Keratinocyte (primary cell): ENCODE measurements at regions not wholly inside any gene's neighbourhood (a gene's known extent, or its start where the extent isn't known, plus 50 kb on each side); places are given as distances from the start of the nearest gene placed in this dataset.

Source experiments
- DNase-seq: peaks from one replicate; pipeline ENCODE4 v3.0.0-alpha.2; 2011; ENCODE audit warnings: low read depth, missing footprints, low spot score
- FAIRE-seq: peaks from 2 replicates; lab custom pipeline; 2011; peaks lifted over from hg19 to GRCh38; lab: Jason Lieb, UNC
- H2AFZ ChIP-seq: 2 replicates; pipeline ENCODE4 v1.6.0; 2012; ENCODE audit warnings: low read length, control low read depth, inconsistent platforms; ENCODE audit not compliant: control insufficient read depth
- H3K27ac ChIP-seq: 2 replicates; pipeline ENCODE4 v1.5.1; 2011; ENCODE audit warnings: low read length; ENCODE audit not compliant: control insufficient read depth, insufficient read depth
- H3K27me3 ChIP-seq: 3 replicates; pipeline ENCODE4 v1.6.0; 2011; ENCODE audit warnings: low read length; ENCODE audit not compliant: control insufficient read depth, insufficient read depth; ENCODE audit errors: extremely low read depth
- H3K36me3 ChIP-seq, 2 experiments: 2 replicates in 1 of 2; 3 replicates in 1 of 2; pipeline ENCODE4 v1.5.1; 2011; ENCODE audit warnings: low read length in 2 of 2, mild to moderate bottlenecking in 1 of 2; ENCODE audit not compliant: control insufficient read depth in 2 of 2, insufficient read depth in 2 of 2; ENCODE audit errors: extremely low read depth in 1 of 2
- H3K4me1 ChIP-seq: 3 replicates; pipeline ENCODE4 v1.5.1; 2011; ENCODE audit warnings: low read length; ENCODE audit not compliant: control insufficient read depth, insufficient read depth; ENCODE audit errors: extremely low read depth
- H3K4me2 ChIP-seq: 3 replicates; pipeline ENCODE4 v1.6.0; 2011; ENCODE audit warnings: low read depth, low read length; ENCODE audit not compliant: control insufficient read depth, insufficient read depth; ENCODE audit errors: extremely low read depth
- H3K4me3 ChIP-seq, 3 experiments: fragments of 200-600 bp in 1 of 3; sonication (generic) in 1 of 3; 2 replicates in 2 of 3; 3 replicates in 1 of 3; pipeline ENCODE4 v1.5.1; 2011 to 2016; ENCODE audit warnings: low read length in 3 of 3, mild to moderate bottlenecking in 3 of 3, control low read depth in 2 of 3, inconsistent platforms in 1 of 3, low read depth in 1 of 3, mixed read lengths in 1 of 3, mixed run types in 1 of 3, moderate library complexity in 1 of 3; ENCODE audit not compliant: control insufficient read depth in 2 of 3, insufficient read depth in 2 of 3; ENCODE audit errors: extremely low read depth in 1 of 3
- H3K79me2 ChIP-seq: 2 replicates; pipeline ENCODE4 v1.6.0; 2012; ENCODE audit warnings: low read length; ENCODE audit not compliant: control insufficient read depth, insufficient read depth
- H3K9ac ChIP-seq: 3 replicates; pipeline ENCODE4 v1.6.0; 2011; ENCODE audit warnings: low read length; ENCODE audit not compliant: control insufficient read depth, insufficient read depth; ENCODE audit errors: extremely low read depth
- H3K9me1 ChIP-seq: 3 replicates; pipeline ENCODE4 v1.6.0; 2011; ENCODE audit warnings: low read length; ENCODE audit not compliant: control insufficient read depth, insufficient read depth; ENCODE audit errors: extremely low read depth
- H3K9me3 ChIP-seq: 2 replicates; pipeline ENCODE4 v1.5.1; 2012; ENCODE audit warnings: low read depth, low read length; ENCODE audit not compliant: control insufficient read depth
- H4K20me1 ChIP-seq: 3 replicates; pipeline ENCODE4 v1.6.0; 2011; ENCODE audit warnings: low read length; ENCODE audit not compliant: control insufficient read depth, insufficient read depth; ENCODE audit errors: extremely low read depth
- EZH2 ChIP-seq: IDR thresholded peaks from one replicate; pipeline ENCODE4 v1.6.1; 2012; ENCODE audit warnings: inconsistent platforms, mild to moderate bottlenecking, low read length, moderate library complexity
- dilution Hi-C: fragments of 300-500 bp; cut with MboI; formaldehyde crosslinking; loops from one replicate; pipeline ENCODE4 v1.7.0; 2020; ENCODE audit warnings: low sequenced_read_pairs; ENCODE audit not compliant: extremely low pct_ligation_motif_present
- TF ChIP-seq, protein P1 (sequence below), 3 experiments: IDR thresholded peaks in 1 of 3; conservative IDR thresholded peaks in 1 of 3; optimal IDR thresholded peaks in 1 of 3; 2 replicates in 2 of 3; 3 replicates in 1 of 3; pipeline versions ENCODE3 to v1.5.1; 2011; ENCODE audit warnings: low read length in 3 of 3, mild to moderate bottlenecking in 3 of 3, moderate library complexity in 2 of 3, control low read depth in 1 of 3, inconsistent platforms in 1 of 3; ENCODE audit not compliant: insufficient read depth in 2 of 3; ENCODE audit errors: extremely low read depth in 1 of 3

DNA sequence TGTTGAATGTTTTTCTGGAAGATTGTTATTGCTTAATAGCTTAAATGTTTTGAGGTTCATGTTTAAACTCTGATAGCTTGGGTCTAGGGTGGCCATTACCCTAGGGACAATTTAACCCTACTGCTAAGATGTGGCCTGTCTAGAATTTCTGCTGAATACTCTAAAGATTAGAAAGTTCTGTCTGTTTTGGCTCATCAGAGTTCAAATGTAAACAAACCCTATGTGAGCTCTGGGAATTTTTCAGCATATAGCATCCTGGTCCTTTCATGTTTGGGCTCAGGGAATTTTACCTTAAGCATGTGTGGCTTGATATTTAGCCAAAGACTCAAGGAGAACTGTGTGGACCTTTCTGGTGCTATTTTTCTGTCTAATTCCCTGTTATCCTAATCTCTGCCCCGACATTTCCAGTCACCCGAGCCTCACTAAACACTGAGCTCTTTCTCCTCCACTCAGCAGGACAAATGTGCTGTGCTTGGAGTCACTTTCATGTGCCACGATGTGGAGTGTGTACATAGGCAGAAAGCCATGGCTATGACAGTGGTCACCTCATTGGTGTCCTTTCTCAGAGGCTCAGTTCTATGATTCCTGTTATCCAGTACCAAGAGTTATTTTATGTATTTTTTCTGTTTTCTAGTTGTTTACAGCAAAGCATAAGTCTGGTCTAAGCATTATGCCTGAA lies 492.5 kb upstream of the SPHKAP start:
- dilution Hi-C loops = no loop called here
- H3K4me2 ChIP-seq = no peak overlapping the region
- H3K9ac ChIP-seq = no peak overlapping the region

DNA sequence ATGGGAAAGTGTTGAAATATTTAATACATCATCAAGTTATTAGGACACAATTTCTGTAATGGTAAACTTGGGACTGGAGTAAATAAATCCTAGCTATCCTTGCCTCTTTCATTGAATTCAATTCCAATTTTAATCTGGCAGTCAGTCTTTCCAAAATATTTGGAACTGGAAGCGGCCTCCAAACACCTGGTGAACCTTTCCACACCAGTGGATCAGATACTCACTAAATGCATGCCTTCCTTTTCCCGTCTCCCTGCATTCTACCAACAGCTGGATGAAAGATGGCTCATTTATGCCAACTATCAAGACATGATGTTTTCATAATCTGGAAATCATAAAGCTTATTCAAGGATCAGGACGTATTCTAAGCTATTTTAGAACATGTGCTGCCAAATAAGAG lies 488.2 kb upstream of the SPHKAP start:
- Histone ChIP-seq H4K20me1 (no peaks in the 10 kb centered on the region), H3K27ac (no peak overlapping the region), H3K27me3 (no peaks in the 10 kb centered on the region), H3K4me1 (no peaks in the 10 kb centered on the region), H2AFZ (no peak overlapping the region), H3K36me3 (no peaks in the 10 kb centered on the region), H3K9me1 (no peaks in the 10 kb centered on the region), H3K4me3 (no peak overlapping the region), H3K4me2 (no peak overlapping the region), H3K9ac (no peak overlapping the region), H3K79me2 (no peaks in the 10 kb centered on the region), H3K9me3 (no peaks in the 10 kb centered on the region)
- FAIRE-seq = no peak
- TF ChIP-seq, protein P1, sequence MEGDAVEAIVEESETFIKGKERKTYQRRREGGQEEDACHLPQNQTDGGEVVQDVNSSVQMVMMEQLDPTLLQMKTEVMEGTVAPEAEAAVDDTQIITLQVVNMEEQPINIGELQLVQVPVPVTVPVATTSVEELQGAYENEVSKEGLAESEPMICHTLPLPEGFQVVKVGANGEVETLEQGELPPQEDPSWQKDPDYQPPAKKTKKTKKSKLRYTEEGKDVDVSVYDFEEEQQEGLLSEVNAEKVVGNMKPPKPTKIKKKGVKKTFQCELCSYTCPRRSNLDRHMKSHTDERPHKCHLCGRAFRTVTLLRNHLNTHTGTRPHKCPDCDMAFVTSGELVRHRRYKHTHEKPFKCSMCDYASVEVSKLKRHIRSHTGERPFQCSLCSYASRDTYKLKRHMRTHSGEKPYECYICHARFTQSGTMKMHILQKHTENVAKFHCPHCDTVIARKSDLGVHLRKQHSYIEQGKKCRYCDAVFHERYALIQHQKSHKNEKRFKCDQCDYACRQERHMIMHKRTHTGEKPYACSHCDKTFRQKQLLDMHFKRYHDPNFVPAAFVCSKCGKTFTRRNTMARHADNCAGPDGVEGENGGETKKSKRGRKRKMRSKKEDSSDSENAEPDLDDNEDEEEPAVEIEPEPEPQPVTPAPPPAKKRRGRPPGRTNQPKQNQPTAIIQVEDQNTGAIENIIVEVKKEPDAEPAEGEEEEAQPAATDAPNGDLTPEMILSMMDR (optimal IDR thresholded peaks at IDR 0.05 in 1 of 3, IDR thresholded peaks at IDR 0.05 in 1 of 3, conservative IDR thresholded peaks at IDR 0.05 in 1 of 3; ENCODE audit: extremely low read depth in 1 of 3, insufficient read depth in 2 of 3, low read length in 3 of 3) = no peak
- no peak for TF ChIP-seq EZH2
- no peak for DNase-seq
- dilution Hi-C loops = no loop called here

More for the DNA sequence above, 492.5 kb upstream of the SPHKAP start:
- FAIRE-seq (no peak), DNase-seq (no peak)
- Histone ChIP-seq H2AFZ (no peak overlapping the region), H3K4me1 (no peaks in the 10 kb centered on the region), H3K4me3 (no peak overlapping the region), H3K27me3 (no peaks in the 10 kb centered on the region), H3K9me3 (no peaks in the 10 kb centered on the region), H3K27ac (no peak overlapping the region), H4K20me1 (no peaks in the 10 kb centered on the region), H3K36me3 (no peaks in the 10 kb centered on the region), H3K9me1 (no peaks in the 10 kb centered on the region), H3K79me2 (no peaks in the 10 kb centered on the region)
- TF ChIP-seq, protein P1 (optimal IDR thresholded peaks at IDR 0.05 in 1 of 3, IDR thresholded peaks at IDR 0.05 in 1 of 3, conservative IDR thresholded peaks at IDR 0.05 in 1 of 3; ENCODE audit: extremely low read depth in 1 of 3, insufficient read depth in 2 of 3, low read length in 3 of 3) = no peak
- TF ChIP-seq EZH2 = no peak
